SK-N-SH (cell line): ENCODE measurements at regions not wholly inside any gene's neighbourhood (a gene's known extent, or its start where the extent isn't known, plus 50 kb on each side); places are given as distances from the start of the nearest gene placed in this dataset.

Experiments used
- CTCF ChIA-PET: fragments of 300-600, 350-600 bp; formaldehyde crosslinking; extraction: SDS; loops from one replicate; lab custom pipeline; 2021; lab: Yijun Ruan, JAX
- POLR2A ChIA-PET: fragments of 350-600 bp; sonication (Branson Sonifier 250); formaldehyde crosslinking; extraction: SDS; loops from one replicate; lab custom pipeline; 2020; ENCODE audit warnings: antibody characterized with exemption, inconsistent platforms; lab: Yijun Ruan, JAX
- DNase-seq: peaks from one replicate; pipeline ENCODE4 v3.0.0; 2012
- H2AFZ ChIP-seq: fragments of 200-600 bp; sonication (generic); 2 replicates; pipeline ENCODE4 v1.8.1; 2016; ENCODE audit warnings: antibody characterized with exemption, mild to moderate bottlenecking, low read depth
- H3F3A ChIP-seq: fragments of 200-600 bp; sonication (generic); replicated peaks from 2 replicates; pipeline ENCODE3; 2016; ENCODE audit warnings: antibody characterized with exemption, mild to moderate bottlenecking; ENCODE audit not compliant: insufficient read depth
- H3K27ac ChIP-seq, 2 experiments: fragments of 200-500 bp in 1 of 2; fragments of 200-600 bp in 1 of 2; sonication (Bioruptor generic) in 1 of 2; sonication (generic), shearing (Covaris generic) in 1 of 2; 2 replicates each; pipeline versions ENCODE4 v1.5.1 to v1.6.1; 2014 to 2016; ENCODE audit warnings: low read depth in 2 of 2, inconsistent platforms in 1 of 2, low read length in 1 of 2, mild to moderate bottlenecking in 1 of 2, mixed read lengths in 1 of 2
- H3K27me3 ChIP-seq: fragments of 200-600 bp; sonication (generic), shearing (Covaris generic); 2 replicates; pipeline ENCODE4 v1.6.1; 2016; ENCODE audit warnings: mixed run types; ENCODE audit not compliant: insufficient read depth
- H3K36me3 ChIP-seq, 2 experiments: fragments of 200-500 bp in 1 of 2; fragments of 200-600 bp in 1 of 2; sonication (Bioruptor generic) in 1 of 2; sonication (generic) in 1 of 2; replicated peaks in 1 of 2; 2 replicates each; pipeline versions ENCODE3 to v1.5.1; 2014 to 2016; ENCODE audit warnings: low read length in 1 of 2, mild to moderate bottlenecking in 1 of 2; ENCODE audit not compliant: insufficient read depth in 2 of 2, control insufficient read depth in 1 of 2
- H3K4me1 ChIP-seq, 2 experiments: fragments of 200-500 bp in 1 of 2; fragments of 200-600 bp in 1 of 2; sonication (Bioruptor generic) in 1 of 2; sonication (generic), shearing (Covaris generic) in 1 of 2; 2 replicates each; pipeline versions ENCODE4 v1.5.1 to v1.6.1; 2014 to 2016; ENCODE audit warnings: low read depth in 1 of 2, low read length in 1 of 2, mixed run types in 1 of 2; ENCODE audit not compliant: insufficient read depth in 2 of 2, control insufficient read depth in 1 of 2
- H3K4me2 ChIP-seq: fragments of 200-600 bp; sonication (generic), shearing (Covaris generic); 2 replicates; pipeline ENCODE4 v1.6.1; 2017; ENCODE audit warnings: mixed run types
- H3K4me3 ChIP-seq, 2 experiments: fragments of 200-500 bp in 1 of 2; fragments of 200-600 bp in 1 of 2; sonication (Bioruptor generic) in 1 of 2; sonication (generic), shearing (Covaris generic) in 1 of 2; 2 replicates each; pipeline versions ENCODE4 v1.5.1 to v1.8.1; 2014 to 2016; ENCODE audit warnings: low read depth in 2 of 2, inconsistent platforms in 1 of 2, low read length in 1 of 2, mild to moderate bottlenecking in 1 of 2, mixed read lengths in 1 of 2, moderate library complexity in 1 of 2
- H3K79me2 ChIP-seq: fragments of 200-600 bp; sonication (generic); 2 replicates; pipeline ENCODE4 v1.8.1; 2017; ENCODE audit warnings: mild to moderate bottlenecking; ENCODE audit not compliant: insufficient read depth
- H3K9ac ChIP-seq: fragments of 200-600 bp; sonication (generic); 2 replicates; pipeline ENCODE4 v1.6.1; 2017; ENCODE audit warnings: mixed run types
- H3K9me2 ChIP-seq: fragments of 200-600 bp; sonication (generic); 2 replicates; pipeline ENCODE4 v1.6.1; 2017; ENCODE audit warnings: mixed run types
- H3K9me3 ChIP-seq: fragments of 200-600 bp; sonication (generic); 2 replicates; pipeline ENCODE4 v1.6.1; 2017; ENCODE audit warnings: mixed run types, mild to moderate bottlenecking, moderate library complexity
- H4K20me1 ChIP-seq: fragments of 200-600 bp; sonication (generic); 2 replicates; pipeline ENCODE4 v1.6.1; 2017; ENCODE audit warnings: mild to moderate bottlenecking, mixed run types; ENCODE audit not compliant: insufficient read depth
- EP300 ChIP-seq, 2 experiments: IDR thresholded peaks; 2 replicates each; pipeline versions ENCODE4 v1.4.0 to v1.6.1; 2012; ENCODE audit warnings: borderline replicate concordance in 1 of 2, low read depth in 1 of 2, low read length in 1 of 2
- EZH2phosphoT487 ChIP-seq: fragments of 200-600 bp; sonication (generic); IDR thresholded peaks from 2 replicates; pipeline ENCODE4 v1.6.1; 2017; ENCODE audit warnings: low read depth, mixed run types, mild to moderate bottlenecking, antibody characterized with exemption, moderate library complexity, borderline replicate concordance
- FOXM1 ChIP-seq: IDR thresholded peaks from 2 replicates; pipeline ENCODE4 v1.4.0; 2012; ENCODE audit warnings: low read depth, mild to moderate bottlenecking
- GABPA ChIP-seq: IDR thresholded peaks from 2 replicates; pipeline ENCODE4 v1.4.0; 2012; ENCODE audit warnings: low read depth, mild to moderate bottlenecking
- JUND ChIP-seq: IDR thresholded peaks from 2 replicates; pipeline ENCODE4 v1.4.0; 2012
- MEF2A ChIP-seq: IDR thresholded peaks from 2 replicates; pipeline ENCODE4 v1.4.0; 2012; ENCODE audit warnings: low read depth, borderline replicate concordance
- MXI1 ChIP-seq: IDR thresholded peaks from 2 replicates; pipeline ENCODE4 v1.6.1; 2012; ENCODE audit warnings: mild to moderate bottlenecking, low read depth, low read length, improper control_type of control experiment
- NFIC ChIP-seq: IDR thresholded peaks from 2 replicates; pipeline ENCODE4 v1.4.0; 2012; ENCODE audit warnings: borderline replicate concordance
- NRF1 ChIP-seq: IDR thresholded peaks from 2 replicates; pipeline ENCODE4 v1.6.1; 2012; ENCODE audit warnings: low read depth, mild to moderate bottlenecking, low read length
- POLR2AphosphoS5 ChIP-seq: IDR thresholded peaks from 2 replicates; pipeline ENCODE4 v1.6.1; 2012; ENCODE audit warnings: low read depth, low read length
- RAD21 ChIP-seq: IDR thresholded peaks from 2 replicates; pipeline ENCODE4 v1.6.1; 2012; ENCODE audit warnings: mild to moderate bottlenecking, low read length
- RFX5 ChIP-seq: IDR thresholded peaks from 2 replicates; pipeline ENCODE4 v1.6.1; 2012; ENCODE audit warnings: mild to moderate bottlenecking, improper control_type of control experiment, low read length
- SIN3A ChIP-seq: IDR thresholded peaks from 2 replicates; pipeline ENCODE4 v1.6.1; 2012; ENCODE audit warnings: low read depth, mild to moderate bottlenecking, low read length, moderate library complexity, borderline replicate concordance
- SMC3 ChIP-seq: IDR thresholded peaks from 2 replicates; pipeline ENCODE4 v1.6.1; 2012; ENCODE audit warnings: low read depth, low read length, improper control_type of control experiment
- TCF12 ChIP-seq: IDR thresholded peaks from 2 replicates; pipeline ENCODE4 v1.4.0; 2012
- TEAD4 ChIP-seq: IDR thresholded peaks from 2 replicates; pipeline ENCODE4 v1.4.0; 2012; ENCODE audit warnings: mild to moderate bottlenecking, borderline replicate concordance; ENCODE audit not compliant: insufficient read depth
- WGBS: methylation state at CpG from one replicate; pipeline ENCODE4 v1.1.6; 2017; ENCODE audit warnings: low lambda C conversion rate; 5-methylcytosine and 5-hydroxymethylcytosine counted together
- TF ChIP-seq, protein P1 (sequence below): fragments of 150-350 bp; IDR thresholded peaks from 2 replicates; pipeline ENCODE4 v1.6.1; 2016; ENCODE audit warnings: mild to moderate bottlenecking, low read depth, low read length
- TF ChIP-seq, protein P2 (sequence below): fragments of 200-600 bp; sonication (generic); IDR thresholded peaks from 2 replicates; pipeline ENCODE4 v1.6.1; 2017; ENCODE audit warnings: antibody characterized with exemption, mild to moderate bottlenecking, moderate library complexity
- TF ChIP-seq, protein P3 (sequence below): IDR thresholded peaks from 2 replicates; pipeline ENCODE4 v1.6.1; 2012; ENCODE audit warnings: mild to moderate bottlenecking, low read depth, low read length, moderate library complexity

DNA sequence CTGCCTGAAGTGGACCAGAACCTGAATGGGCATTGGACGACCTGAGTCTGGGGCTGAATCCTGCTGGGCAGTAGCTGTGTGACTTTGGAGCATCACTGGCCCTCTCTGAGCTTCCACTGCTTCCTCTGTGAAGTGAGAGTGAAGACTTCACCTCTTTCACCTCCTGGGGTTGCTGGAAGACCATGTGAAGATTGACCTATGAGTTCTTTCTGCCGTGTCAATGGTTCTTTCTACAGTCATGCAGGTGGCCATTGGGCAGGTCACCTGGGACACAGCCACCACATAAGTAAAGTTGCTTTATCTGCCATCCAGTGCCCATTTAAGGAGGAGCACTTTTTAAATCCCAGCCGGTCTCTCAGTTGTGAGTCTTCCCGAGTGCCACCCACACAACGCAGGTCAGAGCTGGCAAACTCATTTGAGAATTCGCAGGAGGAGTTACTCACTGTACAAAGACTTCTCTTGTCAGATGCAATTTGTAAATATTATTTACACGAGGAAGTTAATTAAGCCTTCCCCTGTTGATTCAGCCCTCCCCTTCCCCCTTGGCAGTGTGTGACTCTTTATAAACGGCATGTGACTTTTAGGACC is 74.8 kb upstream of the TCL1B start (continued):
- TF ChIP-seq FOXM1, result no peak
- TF ChIP-seq RAD21, result no peak
- no peak for TF ChIP-seq RFX5
- TF ChIP-seq, protein P1, sequence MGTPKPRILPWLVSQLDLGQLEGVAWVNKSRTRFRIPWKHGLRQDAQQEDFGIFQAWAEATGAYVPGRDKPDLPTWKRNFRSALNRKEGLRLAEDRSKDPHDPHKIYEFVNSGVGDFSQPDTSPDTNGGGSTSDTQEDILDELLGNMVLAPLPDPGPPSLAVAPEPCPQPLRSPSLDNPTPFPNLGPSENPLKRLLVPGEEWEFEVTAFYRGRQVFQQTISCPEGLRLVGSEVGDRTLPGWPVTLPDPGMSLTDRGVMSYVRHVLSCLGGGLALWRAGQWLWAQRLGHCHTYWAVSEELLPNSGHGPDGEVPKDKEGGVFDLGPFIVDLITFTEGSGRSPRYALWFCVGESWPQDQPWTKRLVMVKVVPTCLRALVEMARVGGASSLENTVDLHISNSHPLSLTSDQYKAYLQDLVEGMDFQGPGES, result no peak
- no peak for TF ChIP-seq POLR2AphosphoS5
- no peak for TF ChIP-seq MEF2A
- no peak for TF ChIP-seq EZH2phosphoT487
- no peak for TF ChIP-seq GABPA

DNA sequence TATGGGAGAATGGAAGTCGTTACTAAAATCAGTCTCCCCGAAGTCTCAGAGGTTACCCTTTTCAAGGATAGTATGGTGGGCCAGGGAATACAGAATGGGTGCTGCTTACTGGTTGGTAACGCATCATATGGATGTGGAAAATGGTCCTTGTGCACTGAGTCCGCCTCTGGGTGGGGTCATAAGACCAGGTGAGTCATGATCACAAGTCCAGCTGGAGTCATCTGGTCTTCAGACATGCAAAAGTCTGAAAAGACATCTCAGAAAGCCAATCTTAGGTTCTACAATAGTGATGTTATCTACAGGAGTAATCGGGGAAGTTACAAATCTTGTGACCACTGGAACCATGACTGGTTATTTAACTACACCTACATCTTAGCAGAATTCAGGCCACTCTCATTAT is 71.9 kb upstream of the TCL1B start:
- Histone ChIP-seq H2AFZ (no peak overlapping the region), H3K27ac (no peak overlapping the region), H3K9ac (no peak overlapping the region), H3F3A (no peaks in the 10 kb centered on the region), H3K36me3 (no peaks in the 10 kb centered on the region), H4K20me1 (no peaks in the 10 kb centered on the region), H3K9me2 (no peaks in the 10 kb centered on the region), H3K27me3 (no peaks in the 10 kb centered on the region; the same call in 1 of the 2 replicates), H3K4me2 (no peak overlapping the region), H3K4me1 (no peaks in the 10 kb centered on the region), H3K4me3 (no peak overlapping the region), H3K79me2 (no peaks in the 10 kb centered on the region), H3K9me3 (no peaks in the 10 kb centered on the region)
- DNase-seq, result no peak
- TF ChIP-seq TEAD4, result no peak
- no peak for TF ChIP-seq EZH2phosphoT487
- TF ChIP-seq TCF12, result no peak
- TF ChIP-seq NRF1, result no peak
- TF ChIP-seq, protein P1, result no peak
- WGBS, result 14% methylated on average over 5 of the region's 5 CpGs
- ChIA-PET POLR2A (no interaction called here), CTCF (interaction anchor here (0.6 to 2.8 kb wide), 4 partner anchors 160 to 484 kb away, joined by 3 to 17 read pairs (median 9); no protein-coding TSS in a partner anchor)

DNA sequence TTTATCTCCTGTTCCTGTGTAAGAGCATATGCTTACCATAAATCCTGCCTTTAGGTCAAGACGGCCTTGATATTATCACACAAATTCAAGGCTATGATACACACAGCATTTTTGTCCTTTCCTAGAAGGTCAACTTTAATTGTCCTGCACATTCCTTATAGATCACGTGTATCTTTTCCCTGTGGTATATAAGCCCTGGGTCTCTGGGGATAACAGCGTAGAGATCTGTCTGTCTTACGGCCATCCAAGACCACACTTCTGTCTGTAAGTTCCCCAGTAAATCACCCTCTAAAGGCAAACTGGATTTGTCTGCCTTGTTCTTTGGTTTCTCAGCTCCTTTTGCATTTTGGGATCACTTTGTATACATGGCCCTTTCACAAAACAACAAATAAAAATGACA is 69.5 kb upstream of the TCL1B start:
- Histone ChIP-seq H3K4me3 (no peak overlapping the region), H3K9me2 (no peaks in the 10 kb centered on the region), H3F3A (no peaks in the 10 kb centered on the region), H2AFZ (no peak overlapping the region), H3K9me3 (no peaks in the 10 kb centered on the region), H3K27me3 (no peaks in the 10 kb centered on the region), H3K36me3 (no peaks in the 10 kb centered on the region), H3K27ac (no peak overlapping the region), H3K4me2 (no peak overlapping the region), H3K9ac (no peak overlapping the region), H3K79me2 (no peaks in the 10 kb centered on the region), H4K20me1 (no peaks in the 10 kb centered on the region), H3K4me1 (no peaks in the 10 kb centered on the region)
- WGBS, result 41% methylated on average over 3 of the region's 4 CpGs
- POLR2A ChIA-PET, result no interaction called here
- CTCF ChIA-PET, result interaction anchor here (0.6 to 1.0 kb wide), 2 partner anchors 50 to 835 kb away, joined by 3 read pairs; no protein-coding TSS in a partner anchor
- DNase-seq, result no peak
- no peak for TF ChIP-seq SIN3A
- no peak for TF ChIP-seq JUND
- no peak for TF ChIP-seq SMC3
- no peak for TF ChIP-seq MXI1
- TF ChIP-seq, protein P2, sequence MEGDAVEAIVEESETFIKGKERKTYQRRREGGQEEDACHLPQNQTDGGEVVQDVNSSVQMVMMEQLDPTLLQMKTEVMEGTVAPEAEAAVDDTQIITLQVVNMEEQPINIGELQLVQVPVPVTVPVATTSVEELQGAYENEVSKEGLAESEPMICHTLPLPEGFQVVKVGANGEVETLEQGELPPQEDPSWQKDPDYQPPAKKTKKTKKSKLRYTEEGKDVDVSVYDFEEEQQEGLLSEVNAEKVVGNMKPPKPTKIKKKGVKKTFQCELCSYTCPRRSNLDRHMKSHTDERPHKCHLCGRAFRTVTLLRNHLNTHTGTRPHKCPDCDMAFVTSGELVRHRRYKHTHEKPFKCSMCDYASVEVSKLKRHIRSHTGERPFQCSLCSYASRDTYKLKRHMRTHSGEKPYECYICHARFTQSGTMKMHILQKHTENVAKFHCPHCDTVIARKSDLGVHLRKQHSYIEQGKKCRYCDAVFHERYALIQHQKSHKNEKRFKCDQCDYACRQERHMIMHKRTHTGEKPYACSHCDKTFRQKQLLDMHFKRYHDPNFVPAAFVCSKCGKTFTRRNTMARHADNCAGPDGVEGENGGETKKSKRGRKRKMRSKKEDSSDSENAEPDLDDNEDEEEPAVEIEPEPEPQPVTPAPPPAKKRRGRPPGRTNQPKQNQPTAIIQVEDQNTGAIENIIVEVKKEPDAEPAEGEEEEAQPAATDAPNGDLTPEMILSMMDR, result no peak
- TF ChIP-seq NFIC, result no peak
- TF ChIP-seq, protein P3, sequence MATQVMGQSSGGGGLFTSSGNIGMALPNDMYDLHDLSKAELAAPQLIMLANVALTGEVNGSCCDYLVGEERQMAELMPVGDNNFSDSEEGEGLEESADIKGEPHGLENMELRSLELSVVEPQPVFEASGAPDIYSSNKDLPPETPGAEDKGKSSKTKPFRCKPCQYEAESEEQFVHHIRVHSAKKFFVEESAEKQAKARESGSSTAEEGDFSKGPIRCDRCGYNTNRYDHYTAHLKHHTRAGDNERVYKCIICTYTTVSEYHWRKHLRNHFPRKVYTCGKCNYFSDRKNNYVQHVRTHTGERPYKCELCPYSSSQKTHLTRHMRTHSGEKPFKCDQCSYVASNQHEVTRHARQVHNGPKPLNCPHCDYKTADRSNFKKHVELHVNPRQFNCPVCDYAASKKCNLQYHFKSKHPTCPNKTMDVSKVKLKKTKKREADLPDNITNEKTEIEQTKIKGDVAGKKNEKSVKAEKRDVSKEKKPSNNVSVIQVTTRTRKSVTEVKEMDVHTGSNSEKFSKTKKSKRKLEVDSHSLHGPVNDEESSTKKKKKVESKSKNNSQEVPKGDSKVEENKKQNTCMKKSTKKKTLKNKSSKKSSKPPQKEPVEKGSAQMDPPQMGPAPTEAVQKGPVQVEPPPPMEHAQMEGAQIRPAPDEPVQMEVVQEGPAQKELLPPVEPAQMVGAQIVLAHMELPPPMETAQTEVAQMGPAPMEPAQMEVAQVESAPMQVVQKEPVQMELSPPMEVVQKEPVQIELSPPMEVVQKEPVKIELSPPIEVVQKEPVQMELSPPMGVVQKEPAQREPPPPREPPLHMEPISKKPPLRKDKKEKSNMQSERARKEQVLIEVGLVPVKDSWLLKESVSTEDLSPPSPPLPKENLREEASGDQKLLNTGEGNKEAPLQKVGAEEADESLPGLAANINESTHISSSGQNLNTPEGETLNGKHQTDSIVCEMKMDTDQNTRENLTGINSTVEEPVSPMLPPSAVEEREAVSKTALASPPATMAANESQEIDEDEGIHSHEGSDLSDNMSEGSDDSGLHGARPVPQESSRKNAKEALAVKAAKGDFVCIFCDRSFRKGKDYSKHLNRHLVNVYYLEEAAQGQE, result no peak
- TF ChIP-seq EP300 (IDR thresholded peaks at IDR 0.05; ENCODE audit: borderline replicate concordance in 1 of 2, low read depth in 1 of 2, low read length in 1 of 2), result no peak
- TF ChIP-seq RFX5, result no peak
- TF ChIP-seq TEAD4, result no peak
